OCI-LY1 (cell line): ENCODE measurements at regions not wholly inside any gene's neighbourhood (a gene's known extent, or its start where the extent isn't known, plus 50 kb on each side); places are given as distances from the start of the nearest gene placed in this dataset.

Experiments used
- H2AFZ ChIP-seq: fragments of 200-600 bp; sonication (generic), shearing (Covaris generic); 2 replicates; pipeline ENCODE4 v1.6.0; 2014; ENCODE audit warnings: antibody characterized with exemption, mild to moderate bottlenecking, low read length
- H3F3A ChIP-seq: fragments of 200-600 bp; sonication (generic), shearing (Covaris generic); 2 replicates; pipeline ENCODE4 v1.6.0; 2014; ENCODE audit warnings: mild to moderate bottlenecking, antibody characterized with exemption, low read length, moderate library complexity; ENCODE audit not compliant: insufficient read depth
- H3K27ac ChIP-seq: fragments of 200-600 bp; sonication (generic); 2 replicates; pipeline ENCODE4 v1.5.1; 2014; ENCODE audit warnings: low read length, mixed run types, mild to moderate bottlenecking, low read depth; ENCODE audit not compliant: poor library complexity, severe bottlenecking
- H3K27me3 ChIP-seq: fragments of 200-600 bp; sonication (generic); 2 replicates; pipeline ENCODE4 v1.6.0; 2014; ENCODE audit warnings: antibody characterized with exemption, mild to moderate bottlenecking, low read length, moderate library complexity; ENCODE audit not compliant: insufficient read depth
- H3K36me3 ChIP-seq: fragments of 200-600 bp; sonication (generic); 2 replicates; pipeline ENCODE4 v1.6.1; 2014; ENCODE audit warnings: mild to moderate bottlenecking, antibody characterized with exemption, low read length, moderate library complexity, mixed read lengths; ENCODE audit not compliant: insufficient read depth
- H3K4me1 ChIP-seq: fragments of 200-600 bp; sonication (generic); 2 replicates; pipeline ENCODE4 v1.5.1; 2014; ENCODE audit warnings: mild to moderate bottlenecking, low read length, moderate library complexity; ENCODE audit not compliant: insufficient read depth, severe bottlenecking
- H3K4me2 ChIP-seq: fragments of 200-600 bp; sonication (generic), shearing (Covaris generic); 2 replicates; pipeline ENCODE4 v1.6.1; 2014; ENCODE audit warnings: low read length
- H3K4me3 ChIP-seq: fragments of 200-600 bp; sonication (generic); 2 replicates; pipeline ENCODE4 v1.5.1; 2014; ENCODE audit warnings: low read length, low read depth, mild to moderate bottlenecking, mixed read lengths; ENCODE audit not compliant: poor library complexity, severe bottlenecking
- H3K79me2 ChIP-seq: fragments of 200-600 bp; shearing (Covaris generic); 2 replicates; pipeline ENCODE4 v1.6.1; 2016; ENCODE audit warnings: mixed run types, low read length, mixed read lengths; ENCODE audit not compliant: insufficient read depth
- H3K9ac ChIP-seq: fragments of 200-600 bp; sonication (generic), shearing (Covaris generic); 2 replicates; pipeline ENCODE4 v1.6.1; 2014; ENCODE audit warnings: mild to moderate bottlenecking, low read length, mixed read lengths
- H3K9me2 ChIP-seq: fragments of 200-600 bp; sonication (generic), shearing (Covaris generic); 2 replicates; pipeline ENCODE4 v1.6.1; 2014; ENCODE audit warnings: low read depth, mild to moderate bottlenecking, low read length, mixed read lengths
- H3K9me3 ChIP-seq: fragments of 200-600 bp; shearing (Covaris generic); 2 replicates; pipeline ENCODE4 v1.6.1; 2014; ENCODE audit warnings: low read length, mixed read lengths
- H4K20me1 ChIP-seq: fragments of 200-600 bp; sonication (generic), shearing (Covaris generic); 2 replicates; pipeline ENCODE4 v1.6.0; 2016; ENCODE audit warnings: mild to moderate bottlenecking, low read length; ENCODE audit not compliant: insufficient read depth
- CTCF ChIP-seq: fragments of 200-600 bp; sonication (generic), shearing (Covaris generic); IDR thresholded peaks from 2 replicates; pipeline ENCODE4 v1.5.1; 2017; ENCODE audit warnings: mild to moderate bottlenecking, antibody characterized with exemption, low read length, moderate library complexity, mixed read lengths
- EZH2 ChIP-seq: fragments of 200-600 bp; sonication (generic), shearing (Covaris generic); IDR thresholded peaks from 2 replicates; pipeline ENCODE4 v1.8.0; 2017; ENCODE audit warnings: borderline replicate concordance, mixed run types, mild to moderate bottlenecking, antibody characterized with exemption, low read length, moderate library complexity, mixed read lengths

GRCh38 chr4:15322006-15322405, 105.8 kb upstream of the C1QTNF7 start:
- Histone ChIP-seq H3K79me2 (no peaks in the 10 kb centered on the region), H3K9me2 (no peaks in the 10 kb centered on the region), H3K4me1 (no peaks in the 10 kb centered on the region), H3K27ac (no peak overlapping the region), H3F3A (no peaks in the 10 kb centered on the region), H4K20me1 (no peaks in the 10 kb centered on the region), H2AFZ (no peak overlapping the region), H3K9me3 (no peaks in the 10 kb centered on the region), H3K4me3 (no peak overlapping the region), H3K36me3 (no peaks in the 10 kb centered on the region), H3K9ac (no peak overlapping the region), H3K27me3 (no peaks in the 10 kb centered on the region), H3K4me2 (no peak overlapping the region)
- TF ChIP-seq EZH2 (no peak), CTCF (no peak)

- H3K9ac ChIP-seq = no peak overlapping the region
- no peaks in the 10 kb centered on the region for H3K79me2 ChIP-seq
- no peaks in the 10 kb centered on the region for H3K27me3 ChIP-seq
- no peaks in the 10 kb centered on the region for H3F3A ChIP-seq
- no peaks in the 10 kb centered on the region for H3K4me1 ChIP-seq
- H3K36me3 ChIP-seq = no peaks in the 10 kb centered on the region
- no peak overlapping the region for H3K27ac ChIP-seq
- H2AFZ ChIP-seq = no peak overlapping the region
- no peak overlapping the region for H3K4me2 ChIP-seq
- H4K20me1 ChIP-seq = no peaks in the 10 kb centered on the region
- H3K9me2 ChIP-seq = no peaks in the 10 kb centered on the region
- H3K9me3 ChIP-seq = no peaks in the 10 kb centered on the region
- H3K4me3 ChIP-seq = no peak overlapping the region
- TF ChIP-seq EZH2 = no peak
- no peak for TF ChIP-seq CTCF
These were observed 101.8 kb upstream of the C1QTNF7 start for GRCh38 chr4:15325987-15326386.

GRCh38 chr4:15327311-15328298, 100.2 kb upstream of the C1QTNF7 start:
- no peak overlapping the region for H3K4me3 ChIP-seq
- H3K9me3 ChIP-seq = no peaks in the 10 kb centered on the region
- H3K4me2 ChIP-seq = no peak overlapping the region
- H3K27ac ChIP-seq = no peak overlapping the region
- no peak for TF ChIP-seq EZH2
- no peak for TF ChIP-seq CTCF
- no peaks in the 10 kb centered on the region for H3K79me2 ChIP-seq
- H3K27me3 ChIP-seq = no peaks in the 10 kb centered on the region
- H3K4me1 ChIP-seq = no peaks in the 10 kb centered on the region
- H3F3A ChIP-seq = no peaks in the 10 kb centered on the region
- no peaks in the 10 kb centered on the region for H3K9me2 ChIP-seq
- H4K20me1 ChIP-seq = no peaks in the 10 kb centered on the region
- no peaks in the 10 kb centered on the region for H3K36me3 ChIP-seq
- no peak overlapping the region for H3K9ac ChIP-seq
- H2AFZ ChIP-seq = no peak overlapping the region
